Neuronal stem cell (in vitro differentiated cells): ENCODE measurements at regions not wholly inside any gene's neighbourhood (a gene's known extent, or its start where the extent isn't known, plus 50 kb on each side); places are given as distances from the start of the nearest gene placed in this dataset.

ENCODE experiments used
- DNase-seq: peaks from one replicate; pipeline ENCODE4 v3.0.0-alpha.2; 2013; ENCODE audit warnings: low spot score
- H2AFZ ChIP-seq: one replicate; pipeline ENCODE4 v1.6.1; 2013; ENCODE audit warnings: mild to moderate bottlenecking, low read length, inconsistent platforms
- H2AK5ac ChIP-seq: 2 replicates; pipeline ENCODE4 v1.6.1; 2013; ENCODE audit warnings: low read depth, mild to moderate bottlenecking, inconsistent platforms, low read length, moderate library complexity, mixed read lengths
- H2BK120ac ChIP-seq: 2 replicates; pipeline ENCODE4 v1.6.1; 2013; ENCODE audit warnings: low read depth, mild to moderate bottlenecking, inconsistent platforms, low read length, moderate library complexity, mixed read lengths
- H2BK12ac ChIP-seq: one replicate; pipeline ENCODE4 v1.6.1; 2013; ENCODE audit warnings: low read length, inconsistent platforms
- H2BK15ac ChIP-seq: 2 replicates; pipeline ENCODE4 v1.6.1; 2013; ENCODE audit warnings: mild to moderate bottlenecking, low read length, inconsistent platforms, mixed read lengths
- H2BK5ac ChIP-seq: one replicate; pipeline ENCODE4 v1.6.1; 2013; ENCODE audit warnings: inconsistent platforms, mild to moderate bottlenecking, low read length, moderate library complexity
- H3K14ac ChIP-seq: one replicate; pipeline ENCODE4 v1.6.1; 2013; ENCODE audit warnings: low read length, inconsistent platforms
- H3K18ac ChIP-seq: 2 replicates; pipeline ENCODE4 v1.6.1; 2013; ENCODE audit warnings: low read length, inconsistent platforms
- H3K23ac ChIP-seq: 2 replicates; pipeline ENCODE4 v1.6.1; 2013; ENCODE audit warnings: low read depth, mild to moderate bottlenecking, mixed read lengths, low read length, inconsistent platforms; ENCODE audit not compliant: poor library complexity
- H3K27ac ChIP-seq: replicated peaks from 3 replicates; pipeline ENCODE4 v1.5.1; 2013; ENCODE audit warnings: low read length, inconsistent platforms
- H3K27me3 ChIP-seq, 3 experiments: 2 replicates each; pipeline ENCODE4 v1.6.1; 2013; ENCODE audit warnings: low read length in 3 of 3, mild to moderate bottlenecking in 2 of 3, inconsistent platforms in 1 of 3, low read depth in 1 of 3, mixed read lengths in 1 of 3, moderate library complexity in 1 of 3; ENCODE audit not compliant: control insufficient read depth in 3 of 3, insufficient read depth in 3 of 3
- H3K36me3 ChIP-seq, 2 donors: replicated peaks in 1 of 2; 2 replicates each; pipeline ENCODE4 v1.6.1; 2013; ENCODE audit warnings: low read length in 2 of 2; ENCODE audit not compliant: control insufficient read depth in 2 of 2, insufficient read depth in 2 of 2
- H3K4ac ChIP-seq: 2 replicates; pipeline ENCODE4 v1.6.1; 2013; ENCODE audit warnings: inconsistent platforms, mild to moderate bottlenecking, low read length, moderate library complexity
- H3K4me1 ChIP-seq, 2 donors: 1 replicate in 1 of 2; 2 replicates in 1 of 2; pipeline ENCODE4 v1.6.1; 2013; ENCODE audit warnings: low read length in 2 of 2, low read depth in 1 of 2; ENCODE audit not compliant: control insufficient read depth in 2 of 2, insufficient read depth in 1 of 2
- H3K4me2 ChIP-seq: one replicate; pipeline ENCODE4 v1.6.1; 2013; ENCODE audit warnings: mild to moderate bottlenecking, low read length, inconsistent platforms; ENCODE audit not compliant: insufficient read depth, poor library complexity, severe bottlenecking
- H3K4me3 ChIP-seq, 2 donors: 2 replicates each; pipeline ENCODE4 v1.5.1; 2013; ENCODE audit warnings: low read length in 2 of 2, mild to moderate bottlenecking in 2 of 2, inconsistent platforms in 1 of 2, moderate library complexity in 1 of 2
- H3K79me1 ChIP-seq: one replicate; pipeline ENCODE4 v1.6.1; 2013; ENCODE audit warnings: low read depth, mild to moderate bottlenecking, inconsistent platforms, low read length, moderate library complexity
- H3K9ac ChIP-seq: one replicate; pipeline ENCODE4 v1.6.1; 2013; ENCODE audit warnings: mild to moderate bottlenecking, low read depth, low read length, inconsistent platforms; ENCODE audit not compliant: poor library complexity
- H3K9me3 ChIP-seq, 2 donors: replicated peaks in 1 of 2; 2 replicates each; pipeline versions ENCODE3 to v1.6.1; 2013; ENCODE audit warnings: low read length in 2 of 2, mild to moderate bottlenecking in 2 of 2, inconsistent platforms in 1 of 2, low read depth in 1 of 2, mixed read lengths in 1 of 2, moderate library complexity in 1 of 2; ENCODE audit not compliant: control insufficient read depth in 2 of 2, insufficient read depth in 1 of 2
- H4K8ac ChIP-seq: one replicate; pipeline ENCODE4 v1.6.1; 2013; ENCODE audit warnings: low read depth, mild to moderate bottlenecking, inconsistent platforms, low read length, moderate library complexity
- H4K91ac ChIP-seq: one replicate; pipeline ENCODE4 v1.6.1; 2013; ENCODE audit warnings: low read length, low read depth, mild to moderate bottlenecking, inconsistent platforms; ENCODE audit not compliant: poor library complexity
- WGBS, 2 donors: extraction: QIAGEN DNeasy Blood & Tissue Kit; methylation state at CpG; one replicate each; pipeline ENCODE4 v1.1.7; 2013; ENCODE audit warnings: missing lambda C conversion rate in 2 of 2, mixed read lengths in 1 of 2; ENCODE audit not compliant: insufficient read length in 2 of 2, insufficient replicate concordance in 1 of 2; ENCODE audit errors: extremely low coverage in 2 of 2; 5-methylcytosine and 5-hydroxymethylcytosine counted together

GRCh38 chr12:93185369-93185741 is 192.4 kb upstream of the NUDT4 start:
- H3K4ac ChIP-seq, result no peak overlapping the region
- H2AK5ac ChIP-seq, result no peak overlapping the region
- no peak overlapping the region for H2BK15ac ChIP-seq
- H3K36me3 ChIP-seq, result no peaks in the 10 kb centered on the region
- no peak overlapping the region for H2BK120ac ChIP-seq
- H3K27me3 ChIP-seq, result peaks cover 0 to 2% (median 0%) of the 10 kb centered on the region in 3 experiments
- H3K23ac ChIP-seq, result no peak overlapping the region
- no peak for DNase-seq
- H3K14ac ChIP-seq, result no peak overlapping the region
- no peak overlapping the region for H2AFZ ChIP-seq
- no peak overlapping the region for H2BK5ac ChIP-seq
- no peaks in the 10 kb centered on the region for H3K79me1 ChIP-seq
- no peaks in the 10 kb centered on the region for H3K4me1 ChIP-seq
- no CpG with 5 or more reads among the region's 2 CpGs for WGBS, 2 donors
- H3K27ac ChIP-seq, result no peak overlapping the region
- H3K4me3 ChIP-seq, result no peak overlapping the region
- no peak overlapping the region for H3K18ac ChIP-seq
- no peak overlapping the region for H3K9ac ChIP-seq
- H4K8ac ChIP-seq, result no peak overlapping the region
- H3K9me3 ChIP-seq, result no peaks in the 10 kb centered on the region
- H3K4me2 ChIP-seq, result no peak overlapping the region
- H2BK12ac ChIP-seq, result no peak overlapping the region
- no peak overlapping the region for H4K91ac ChIP-seq

GRCh38 chr12:93186131-93186530 is 191.6 kb upstream of the NUDT4 start:
- H2BK120ac ChIP-seq, result no peak overlapping the region
- no peak overlapping the region for H2BK15ac ChIP-seq
- H2AFZ ChIP-seq, result no peak overlapping the region
- H3K18ac ChIP-seq, result no peak overlapping the region
- no peak overlapping the region for H3K4me3 ChIP-seq
- no peaks in the 10 kb centered on the region for H3K79me1 ChIP-seq
- no peak overlapping the region for H2AK5ac ChIP-seq
- no peaks in the 10 kb centered on the region for H3K9me3 ChIP-seq
- WGBS, 2 donors, result no CpG with 5 or more reads among the region's 2 CpGs
- H3K27ac ChIP-seq, result no peak overlapping the region
- no peak for DNase-seq
- no peaks in the 10 kb centered on the region for H3K36me3 ChIP-seq
- H3K27me3 ChIP-seq, result peaks cover 0 to 2% (median 0%) of the 10 kb centered on the region in 3 experiments
- H4K91ac ChIP-seq, result no peak overlapping the region
- H3K4ac ChIP-seq, result no peak overlapping the region
- H3K4me2 ChIP-seq, result no peak overlapping the region
- H4K8ac ChIP-seq, result no peak overlapping the region
- no peak overlapping the region for H3K9ac ChIP-seq
- H2BK12ac ChIP-seq, result no peak overlapping the region
- H3K23ac ChIP-seq, result no peak overlapping the region
- H3K14ac ChIP-seq, result no peak overlapping the region
- no peak overlapping the region for H2BK5ac ChIP-seq
- no peaks in the 10 kb centered on the region for H3K4me1 ChIP-seq

- no peak overlapping the region for H2BK5ac ChIP-seq
- H3K23ac ChIP-seq, result no peak overlapping the region
- no peak overlapping the region for H3K27ac ChIP-seq
- H2BK12ac ChIP-seq, result no peak overlapping the region
- no peak overlapping the region for H2BK15ac ChIP-seq
- no peak overlapping the region for H3K14ac ChIP-seq
- no peak overlapping the region for H3K4ac ChIP-seq
- no peaks in the 10 kb centered on the region for H3K36me3 ChIP-seq
- H3K27me3 ChIP-seq, result peaks cover 0 to 2% (median 0%) of the 10 kb centered on the region in 3 experiments
- no peak for DNase-seq
- H3K79me1 ChIP-seq, result no peaks in the 10 kb centered on the region
- WGBS, 2 donors, result no CpG with 5 or more reads among the region's 2 CpGs
- H2AK5ac ChIP-seq, result no peak overlapping the region
- H4K91ac ChIP-seq, result no peak overlapping the region
- H2BK120ac ChIP-seq, result no peak overlapping the region
- no peak overlapping the region for H3K18ac ChIP-seq
- no peak overlapping the region for H3K4me2 ChIP-seq
- no peak overlapping the region for H3K4me3 ChIP-seq
- H3K4me1 ChIP-seq, result no peaks in the 10 kb centered on the region
- H2AFZ ChIP-seq, result no peak overlapping the region
- no peak overlapping the region for H4K8ac ChIP-seq
- no peaks in the 10 kb centered on the region for H3K9me3 ChIP-seq
- H3K9ac ChIP-seq, result no peak overlapping the region
These were observed 191.1 kb upstream of the NUDT4 start for GRCh38 chr12:93186621-93187020.

- Histone ChIP-seq H2AK5ac (no peak overlapping the region), H4K8ac (no peak overlapping the region), H3K4me2 (no peak overlapping the region), H2BK120ac (no peak overlapping the region), H3K9me3 (no peaks in the 10 kb centered on the region), H3K23ac (no peak overlapping the region), H3K9ac (no peak overlapping the region), H2BK12ac (no peak overlapping the region), H3K27ac (no peak overlapping the region), H3K4ac (no peak overlapping the region), H3K18ac (no peak overlapping the region), H3K4me1 (no peaks in the 10 kb centered on the region), H3K4me3 (no peak overlapping the region), H2BK15ac (no peak overlapping the region), H3K14ac (no peak overlapping the region), H3K79me1 (no peaks in the 10 kb centered on the region), H2AFZ (no peak overlapping the region), H4K91ac (no peak overlapping the region), H2BK5ac (no peak overlapping the region), H3K27me3 (peaks cover 0 to 2% (median 0%) of the 10 kb centered on the region in 3 experiments), H3K36me3 (no peaks in the 10 kb centered on the region)
- no peak for DNase-seq
- WGBS, 2 donors, result no CpG with 5 or more reads among the region's 2 CpGs
These were observed 186.3 kb upstream of the NUDT4 start for GRCh38 chr12:93191423-93191822.
